ENCODE measurements at regions not wholly inside any gene's neighbourhood (a gene's known extent, or its start where the extent isn't known, plus 50 kb on each side); places are given as distances from the start of the nearest gene placed in this dataset.

DNA sequence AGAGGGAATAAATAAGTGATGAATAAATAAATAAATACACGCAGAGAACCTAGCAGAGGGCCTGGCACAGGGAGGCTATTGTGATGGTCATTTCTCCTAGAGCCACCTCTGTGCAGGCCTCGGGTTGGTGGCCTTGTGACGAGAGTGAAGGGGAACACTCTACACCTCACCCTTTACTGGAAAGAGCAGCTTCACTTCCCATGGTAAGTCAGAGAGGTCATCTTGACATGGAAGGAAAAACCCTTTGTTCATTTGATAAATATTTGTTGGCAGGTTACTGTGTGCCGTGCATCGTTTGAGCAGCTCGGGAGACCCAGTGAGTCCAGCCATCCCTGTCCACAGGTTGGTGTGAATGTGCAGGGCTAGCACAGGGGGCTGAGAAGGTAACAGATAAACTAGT, 70.2 kb upstream of the PODXL start:
- TF ChIP-seq CTCF (conservative IDR thresholded peaks at IDR 0.05; ENCODE audit: low read depth, low read length), result no peak
- no peak for TF ChIP-seq EZH2phosphoT487 (IDR thresholded peaks at IDR 0.05; ENCODE audit: borderline replicate concordance, low read length)
- TF ChIP-seq EZH2 (IDR thresholded peaks at IDR 0.05; ENCODE audit: low read length, unreplicated experiment), result no peak
